ENCODE measurements at regions not wholly inside any gene's neighbourhood (a gene's known extent, or its start where the extent isn't known, plus 50 kb on each side); places are given as distances from the start of the nearest gene placed in this dataset.

DNA sequence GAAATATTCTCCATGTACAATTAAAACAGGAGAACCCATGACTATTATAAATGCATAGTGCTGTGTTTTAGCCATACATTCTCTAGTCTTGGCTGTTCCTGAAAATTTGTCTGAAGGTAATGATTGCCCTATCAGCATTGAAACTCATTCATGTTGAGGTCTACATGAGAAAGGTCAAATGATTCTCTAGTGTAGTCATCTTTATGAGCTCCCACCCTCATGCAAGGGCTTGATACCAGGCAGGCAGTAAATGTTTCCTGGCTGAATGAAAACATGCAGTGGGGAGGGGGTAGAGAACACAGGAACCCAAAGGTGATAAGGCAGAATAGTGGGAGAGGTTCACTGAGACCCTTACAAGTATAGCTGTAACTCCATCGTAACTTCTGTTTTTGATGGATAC lies 424.3 kb downstream of the COG6 start:
- ATAC-seq (no peak), DNase-seq (no peak)
- intact Hi-C loops (cut with DNase I) = loop anchor here in 1 of 2 donors (10.0 kb wide), 1 partner anchor 605 kb away; no protein-coding TSS in a partner anchor

- no peak for DNase-seq
- intact Hi-C loops (cut with DNase I) = no loop called here
- no peak for ATAC-seq
Observed at GRCh38 chr13:40080676-40081075, 425.2 kb downstream of the COG6 start.

GRCh38 chr13:40082639-40083038 lies 427.2 kb downstream of the COG6 start:
- ATAC-seq = peak; percentile 77 to 87
- peak; percentile 51 for DNase-seq
- intact Hi-C loops (cut with DNase I) = no loop called here

DNA sequence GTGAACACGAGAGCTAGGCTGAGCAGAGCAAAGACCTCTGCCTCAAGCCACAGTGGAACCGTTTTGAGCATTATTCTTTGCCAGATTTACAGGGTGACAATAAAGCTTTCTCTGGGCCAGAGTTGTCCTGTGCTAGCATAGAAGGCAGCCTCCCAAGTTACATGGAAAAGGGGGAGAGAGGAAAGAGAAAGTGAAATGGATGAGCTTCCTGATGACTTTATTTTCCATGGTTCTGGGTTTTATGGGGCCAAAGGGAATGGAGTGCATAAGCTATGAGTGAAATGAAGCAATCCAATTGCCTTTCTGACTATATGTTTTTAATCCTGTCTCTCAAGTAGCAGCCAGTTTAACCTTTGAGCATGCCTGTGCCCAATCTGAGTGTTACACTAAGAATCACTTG lies 428.4 kb downstream of the COG6 start:
- DNase-seq = no peak
- intact Hi-C loops (cut with DNase I) = no loop called here

GRCh38 chr13:40084934-40085333 lies 429.5 kb downstream of the COG6 start:
- intact Hi-C loops (cut with DNase I) = no loop called here
- no peak for ATAC-seq
- no peak for DNase-seq

More for the DNA sequence above, 428.4 kb downstream of the COG6 start:
- no peak for ATAC-seq

DNA sequence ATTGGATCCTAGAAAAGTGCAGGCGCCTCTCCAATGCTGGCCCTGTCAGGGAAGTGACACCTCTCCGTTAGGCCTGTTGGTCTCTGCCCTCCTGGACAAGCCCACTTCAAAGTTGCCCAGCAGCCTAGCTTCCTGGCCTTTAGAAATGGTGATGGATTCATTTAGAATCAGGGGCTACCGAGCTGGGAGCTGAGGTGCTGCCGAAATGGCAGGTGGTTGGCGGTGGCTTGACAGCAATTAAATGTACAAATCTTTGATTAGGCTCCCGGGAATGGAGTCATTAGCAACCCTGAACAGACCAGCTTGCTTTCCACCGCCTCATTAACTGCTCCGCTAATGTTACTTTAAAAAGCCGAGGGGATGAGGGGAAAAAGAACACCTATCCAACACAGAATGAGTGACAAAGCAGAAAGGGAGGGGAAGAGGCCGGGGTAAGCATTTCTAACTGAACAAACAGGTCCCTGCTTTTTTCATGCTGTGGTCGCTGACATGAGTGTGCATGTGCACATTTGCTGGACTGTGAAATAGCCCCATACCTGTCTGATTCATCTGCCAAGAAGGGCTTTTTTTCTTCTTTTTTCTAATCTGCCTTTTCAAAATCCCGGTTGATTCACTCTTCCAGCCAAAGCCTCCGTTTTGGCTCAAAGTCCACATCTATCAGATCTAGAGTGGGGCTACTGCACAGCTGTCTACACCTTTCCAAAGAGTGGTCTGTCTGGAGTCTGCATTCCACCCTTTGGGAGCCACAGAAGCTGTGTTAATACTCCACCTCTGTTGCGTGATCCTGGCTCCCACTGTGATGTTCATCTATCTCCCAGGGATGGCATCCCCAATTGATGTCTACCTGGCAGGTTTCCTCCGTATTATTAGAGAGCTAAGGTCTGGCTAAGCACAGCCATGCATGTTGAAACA lies 431.9 kb downstream of the COG6 start:
- ATAC-seq = no peak
- no peak for DNase-seq
- intact Hi-C loops (cut with DNase I) = no loop called here

DNA sequence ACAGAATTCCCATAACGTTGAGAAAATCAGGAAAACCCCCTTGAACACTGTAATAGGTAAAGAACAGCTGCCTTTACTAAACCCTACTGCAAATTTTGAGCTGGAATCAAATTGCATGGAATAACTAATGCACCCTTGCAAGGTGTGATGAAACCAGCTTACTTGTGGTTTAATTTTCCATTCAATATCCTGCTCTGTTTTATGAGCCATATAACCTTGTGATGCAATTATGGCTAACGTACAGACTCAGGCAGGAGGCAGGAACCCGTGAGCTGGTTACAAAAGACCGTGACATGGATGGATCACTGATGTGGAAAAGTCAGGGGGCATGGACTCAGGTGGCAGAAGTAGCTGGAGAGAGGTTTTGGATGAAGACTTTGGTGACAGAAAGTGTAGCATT lies 438.6 kb downstream of the COG6 start:
- ATAC-seq = no peak
- DNase-seq = no peak
- intact Hi-C loops (cut with DNase I) = no loop called here

DNA sequence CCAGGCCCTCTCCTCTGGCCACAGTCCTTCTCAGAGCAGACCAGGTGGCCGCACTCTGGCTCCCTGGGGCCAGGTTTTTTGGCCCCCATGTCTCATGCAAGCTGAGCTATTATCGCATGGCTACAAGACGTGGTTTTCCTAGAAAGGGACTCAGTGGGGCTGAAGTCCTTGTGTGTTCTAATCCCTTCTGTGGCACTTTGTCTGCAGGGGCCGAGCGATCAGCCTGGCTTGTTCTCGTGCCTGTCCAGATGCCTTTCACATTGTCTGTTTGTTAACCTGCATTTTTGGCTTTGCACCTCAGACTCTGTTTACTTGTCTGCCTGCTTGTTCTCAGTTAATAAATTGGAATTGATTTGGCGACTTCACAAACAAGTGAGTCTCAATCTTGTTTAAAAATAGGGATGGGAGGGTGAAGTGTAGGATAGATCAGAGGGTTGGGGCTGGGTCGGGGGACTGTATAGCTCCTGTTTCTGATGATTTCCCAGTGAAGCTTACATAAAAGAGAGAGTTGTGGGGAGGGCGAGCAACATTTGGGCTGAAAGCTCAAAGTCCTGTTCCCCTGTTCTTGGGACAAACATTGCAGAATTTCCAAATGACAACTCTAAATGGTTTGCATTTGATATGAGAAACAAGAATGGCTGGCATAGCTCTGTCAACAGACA lies 440.4 kb downstream of the COG6 start:
- ATAC-seq (no peak), DNase-seq (no peak)
- intact Hi-C loops (cut with DNase I) = no loop called here

GRCh38 chr13:40096357-40096901 lies 441.0 kb downstream of the COG6 start:
- intact Hi-C loops (cut with DNase I) = no loop called here
- ATAC-seq (no peak), DNase-seq (no peak)

DNA sequence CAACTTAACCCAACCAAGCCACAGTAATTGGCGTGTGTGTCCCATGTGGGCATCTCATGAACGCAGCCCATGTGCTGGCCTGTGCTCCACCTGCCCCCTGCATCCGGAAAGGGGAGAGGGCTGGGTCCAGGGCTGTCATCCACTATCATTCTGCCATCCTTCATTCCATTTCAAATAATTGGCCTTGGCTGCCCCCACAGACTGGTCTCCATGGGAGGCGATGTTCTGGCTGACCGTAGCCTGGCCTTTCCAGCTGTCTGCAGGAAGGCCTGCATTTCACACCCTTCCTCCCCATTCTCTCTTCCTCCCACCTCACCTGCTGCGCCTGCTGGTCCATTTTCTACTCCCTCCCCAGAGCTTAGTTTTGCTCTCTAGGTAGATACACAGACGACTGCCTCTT lies 442.8 kb downstream of the COG6 start:
- intact Hi-C loops (cut with DNase I) = no loop called here
- no peak for ATAC-seq
- DNase-seq = no peak

GRCh38 chr13:40101708-40102359 lies 446.4 kb downstream of the COG6 start:
- no peak for ATAC-seq
- intact Hi-C loops (cut with DNase I) = no loop called here
- DNase-seq = no peak

DNA sequence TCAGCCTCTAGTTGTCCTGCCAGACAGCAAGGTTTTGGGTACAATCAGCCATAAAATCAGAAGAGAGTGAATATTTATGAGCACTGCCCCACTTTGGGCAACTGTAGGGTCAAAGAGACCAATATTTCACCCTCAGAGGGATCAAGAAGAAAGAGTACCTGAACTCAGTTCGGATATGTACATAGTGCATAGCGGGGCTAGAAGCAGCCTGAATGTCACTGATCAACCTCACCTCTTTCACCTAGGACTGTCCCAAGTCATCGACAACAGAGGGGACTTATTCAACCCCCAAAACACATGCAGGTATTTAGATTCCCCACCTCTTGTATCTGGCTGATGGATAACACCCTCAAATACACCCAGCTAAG lies 446.9 kb downstream of the COG6 start:
- DNase-seq = no peak
- intact Hi-C loops (cut with DNase I) = no loop called here
- ATAC-seq = no peak

DNA sequence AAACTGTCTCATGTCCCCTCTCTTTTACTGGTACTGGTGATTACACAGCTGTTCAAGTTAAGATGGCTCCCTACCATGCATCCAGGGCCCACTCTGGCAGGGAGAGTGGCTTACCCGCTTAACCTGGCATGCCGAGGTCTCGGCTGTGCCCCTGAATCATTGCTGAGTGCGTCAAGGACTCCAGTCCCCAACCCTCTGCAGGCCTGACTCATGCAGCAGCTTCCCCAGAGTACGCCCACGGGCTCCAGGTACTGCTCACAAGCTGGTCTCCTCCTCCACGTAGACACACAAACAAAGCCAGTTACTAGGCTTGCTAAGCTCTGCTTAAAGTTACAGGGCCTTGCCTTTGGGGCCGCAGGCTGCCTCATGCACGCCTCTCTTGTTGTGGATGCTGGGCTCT lies 447.4 kb downstream of the COG6 start:
- intact Hi-C loops (cut with DNase I) = no loop called here
- peak in 1 of 2 donors; percentile 91 for ATAC-seq
- DNase-seq = no peak

- ATAC-seq (peak in 1 of 2 donors; percentile 45), DNase-seq (no peak)
- intact Hi-C loops (cut with DNase I) = no loop called here
Observed at GRCh38 chr13:40103864-40104263, 448.4 kb downstream of the COG6 start.

DNA sequence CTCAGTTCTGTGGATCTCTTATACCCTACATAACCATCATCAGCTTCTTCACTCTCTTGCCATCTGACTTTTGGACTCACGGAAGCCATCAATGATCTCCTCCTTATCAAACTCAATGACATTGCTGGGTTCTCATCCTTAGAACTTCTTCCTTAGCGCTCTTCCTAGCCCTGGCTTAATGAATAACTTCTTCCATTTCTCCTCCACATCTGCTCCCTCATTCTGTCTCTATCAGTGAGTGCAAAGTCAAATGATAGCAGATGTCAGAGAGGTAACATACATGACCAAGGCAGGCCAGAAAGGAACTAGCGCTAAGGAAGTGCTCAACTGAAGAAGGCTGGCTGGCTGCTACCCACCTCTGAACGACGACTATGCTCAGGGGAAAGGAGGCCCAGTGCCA lies 449.8 kb downstream of the COG6 start:
- DNase-seq = no peak
- ATAC-seq = no peak
- intact Hi-C loops (cut with DNase I) = no loop called here

GRCh38 chr13:40109351-40109844 lies 453.9 kb downstream of the COG6 start:
- ATAC-seq (peak; percentile 27 to 88), DNase-seq (no peak)
- intact Hi-C loops (cut with DNase I) = no loop called here

- intact Hi-C loops (cut with DNase I) = no loop called here
- ATAC-seq (peak in 1 of 2 donors; percentile 40), DNase-seq (no peak)
Observed at GRCh38 chr13:40113643-40114304, 458.3 kb downstream of the COG6 start.

- DNase-seq (no peak), ATAC-seq (no peak)
- intact Hi-C loops (cut with DNase I) = no loop called here
Observed at GRCh38 chr13:40114305-40114896, 458.9 kb downstream of the COG6 start.

GRCh38 chr13:40115426-40115825 lies 460.0 kb downstream of the COG6 start:
- DNase-seq (no peak), ATAC-seq (peak in 1 of 2 donors; percentile 34)
- intact Hi-C loops (cut with DNase I) = no loop called here

Measured in left cardiac atrium (tissue), 4 donors.